SK-N-SH treated with all-trans-retinoic acid at 6 μM for 48 hours (cell line): ENCODE measurements at regions not wholly inside any gene's neighbourhood (a gene's known extent, or its start where the extent isn't known, plus 50 kb on each side); places are given as distances from the start of the nearest gene placed in this dataset.

Experiments
- ATAC-seq: fragments of 200-7000 bp; cut with Tn5 transposase; 3 replicates; pipeline ENCODE4 v1.9.1; 2020; ENCODE audit warnings: mild to moderate bottlenecking, moderate library complexity
- ARNTL ChIP-seq: fragments of 450-650 bp; formaldehyde crosslinking; IDR thresholded peaks from 2 replicates; pipeline ENCODE4 v1.5.0; 2020; ENCODE audit warnings: low read depth, mild to moderate bottlenecking, moderate library complexity, borderline replicate concordance
- BACH2 ChIP-seq: fragments of 250-450 bp; sonication (Bioruptor Pico); IDR thresholded peaks from 2 replicates; pipeline ENCODE4 v1.9.0; 2021; ENCODE audit warnings: mild to moderate bottlenecking, borderline replicate concordance
- CSDC2 ChIP-seq: fragments of 250-450 bp; sonication (Bioruptor Pico); IDR thresholded peaks from 2 replicates; pipeline ENCODE4 v1.5.0; 2020; ENCODE audit warnings: mild to moderate bottlenecking, moderate library complexity
- CSRNP3 ChIP-seq: fragments of 250-450 bp; sonication (Bioruptor Pico); IDR thresholded peaks from 2 replicates; pipeline ENCODE4 v1.5.1; 2021; ENCODE audit warnings: mild to moderate bottlenecking, moderate library complexity
- ESRRG ChIP-seq: fragments of 250-450 bp; sonication (Bioruptor Pico); IDR thresholded peaks from 2 replicates; pipeline ENCODE4 v1.6.1; 2021; ENCODE audit warnings: mild to moderate bottlenecking
- GLIS3 ChIP-seq: fragments of 250-450 bp; sonication (Bioruptor Pico); IDR thresholded peaks from 2 replicates; pipeline ENCODE4 v1.5.0; 2020; ENCODE audit warnings: mild to moderate bottlenecking, moderate library complexity
- ISL1 ChIP-seq: fragments of 250-450 bp; sonication (Bioruptor Pico); IDR thresholded peaks from 2 replicates; pipeline ENCODE4 v2.1.2; 2022; ENCODE audit warnings: mild to moderate bottlenecking, moderate library complexity
- OSR1 ChIP-seq: fragments of 250-450 bp; sonication (Bioruptor Pico); IDR thresholded peaks from 2 replicates; pipeline ENCODE4 v1.8.0; 2022; ENCODE audit warnings: moderate library complexity, mild to moderate bottlenecking, inconsistent platforms
- PATZ1 ChIP-seq: fragments of 250-450 bp; sonication (Bioruptor Pico); IDR thresholded peaks from 2 replicates; pipeline ENCODE4 v1.8.0; 2020; ENCODE audit warnings: mild to moderate bottlenecking, moderate library complexity, borderline replicate concordance
- POU6F1 ChIP-seq: fragments of 250-450 bp; sonication (Bioruptor Pico); IDR thresholded peaks from 2 replicates; pipeline ENCODE4 v1.8.0; 2021; ENCODE audit warnings: low read depth, mild to moderate bottlenecking, moderate library complexity, borderline replicate concordance
- PPARA ChIP-seq: fragments of 250-450 bp; sonication (Bioruptor Pico); IDR thresholded peaks from 2 replicates; pipeline ENCODE4 v1.5.0; 2020; ENCODE audit warnings: mild to moderate bottlenecking, borderline replicate concordance
- RARB ChIP-seq: fragments of 250-450 bp; sonication (Bioruptor Pico); IDR thresholded peaks from 2 replicates; pipeline ENCODE4 v1.8.0; 2021; ENCODE audit warnings: mild to moderate bottlenecking, moderate library complexity
- TCF4 ChIP-seq: fragments of 250-450 bp; sonication (Bioruptor Pico); IDR thresholded peaks from 2 replicates; pipeline ENCODE4 v1.8.0; 2021; ENCODE audit warnings: mild to moderate bottlenecking, moderate library complexity, borderline replicate concordance
- TOX ChIP-seq: fragments of 250-450 bp; sonication (Bioruptor Pico); IDR thresholded peaks from 2 replicates; pipeline ENCODE4 v1.8.0; 2021; ENCODE audit warnings: mild to moderate bottlenecking, moderate library complexity, borderline replicate concordance
- TSHZ2 ChIP-seq: fragments of 250-450 bp; sonication (Bioruptor Pico); IDR thresholded peaks from 2 replicates; pipeline ENCODE4 v1.5.0; 2020; ENCODE audit warnings: mild to moderate bottlenecking, moderate library complexity
- ZC3H10 ChIP-seq: fragments of 250-450 bp; sonication (Bioruptor Pico); IDR thresholded peaks from 2 replicates; pipeline ENCODE4 v1.5.1; 2021; ENCODE audit warnings: mild to moderate bottlenecking, moderate library complexity
- ZFP3 ChIP-seq: fragments of 250-450 bp; sonication (Bioruptor Pico); IDR thresholded peaks from 2 replicates; pipeline ENCODE4 v1.5.0; 2020; ENCODE audit warnings: mild to moderate bottlenecking, moderate library complexity
- ZFP30 ChIP-seq: fragments of 450-650 bp; formaldehyde crosslinking; IDR thresholded peaks from 2 replicates; pipeline ENCODE4 v1.5.0; 2022; ENCODE audit warnings: mild to moderate bottlenecking, moderate library complexity
- ZNF565 ChIP-seq: fragments of 450-650 bp; formaldehyde crosslinking; conservative IDR thresholded peaks from 2 replicates; pipeline ENCODE4 v1.5.0; 2020; ENCODE audit warnings: low read depth, mild to moderate bottlenecking, moderate library complexity
- ZNF70 ChIP-seq: fragments of 450-650 bp; formaldehyde crosslinking; IDR thresholded peaks from 2 replicates; pipeline ENCODE4 v1.5.0; 2020; ENCODE audit warnings: mild to moderate bottlenecking, moderate library complexity
- ZNF8 ChIP-seq: fragments of 450-650 bp; formaldehyde crosslinking; IDR thresholded peaks from 2 replicates; pipeline ENCODE4 v1.5.0; 2020; ENCODE audit warnings: mild to moderate bottlenecking, moderate library complexity

- peak; percentile 26; the same call in 1 of the 3 replicates for ATAC-seq
- TF ChIP-seq BACH2 (CRISPR knock-in tag) (no peak), TOX (CRISPR knock-in tag) (no peak), TCF4 (no peak), ZNF565 (CRISPR knock-in tag) (no peak), RARB (CRISPR knock-in tag) (no peak), GLIS3 (CRISPR knock-in tag) (no peak), ISL1 (CRISPR knock-in tag) (no peak), ZC3H10 (no peak), ZFP30 (CRISPR knock-in tag) (no peak), ZNF8 (CRISPR knock-in tag) (no peak), ZNF70 (CRISPR knock-in tag) (no peak), PPARA (no peak), CSRNP3 (CRISPR knock-in tag) (no peak), ZFP3 (CRISPR knock-in tag) (no peak), CSDC2 (CRISPR knock-in tag) (no peak)
These were observed 57.8 kb upstream of the CTBP2 start for GRCh38 chr10:125217990-125218675.

GRCh38 chr10:125216861-125217260 is 56.5 kb upstream of the CTBP2 start:
- ATAC-seq = no peak
- TF ChIP-seq ZNF565 (CRISPR knock-in tag) (no peak), ZNF8 (CRISPR knock-in tag) (no peak), PPARA (no peak), OSR1 (CRISPR knock-in tag) (no peak)

GRCh38 chr10:125216309-125216708 is 55.9 kb upstream of the CTBP2 start:
- TF ChIP-seq GLIS3 (CRISPR knock-in tag) (no peak), POU6F1 (CRISPR knock-in tag) (no peak)
- TF ChIP-seq, all 23 proteins: peak for 0
- ATAC-seq = no peak

GRCh38 chr10:125214283-125214570 is 53.9 kb upstream of the CTBP2 start:
- TF ChIP-seq ARNTL (no peak), TSHZ2 (no peak), ZFP3 (CRISPR knock-in tag) (no peak), TOX (CRISPR knock-in tag) (no peak), CSDC2 (CRISPR knock-in tag) (no peak), ZNF70 (CRISPR knock-in tag) (no peak), ESRRG (CRISPR knock-in tag) (no peak), GLIS3 (CRISPR knock-in tag) (no peak), TCF4 (no peak), ZNF565 (CRISPR knock-in tag) (no peak)
- TF ChIP-seq, all 23 proteins: peak for 0
- ATAC-seq = no peak

GRCh38 chr10:125213541-125214282 is 53.3 kb upstream of the CTBP2 start:
- no peak for TF ChIP-seq ZNF8 (CRISPR knock-in tag)
- no peak for TF ChIP-seq PATZ1 (CRISPR knock-in tag)
- no peak for TF ChIP-seq BACH2 (CRISPR knock-in tag)
- no peak for TF ChIP-seq TOX (CRISPR knock-in tag)
- no peak for TF ChIP-seq ISL1 (CRISPR knock-in tag)
- TF ChIP-seq ZNF70 (CRISPR knock-in tag) = no peak
- no peak for TF ChIP-seq GLIS3 (CRISPR knock-in tag)
- no peak for TF ChIP-seq RARB (CRISPR knock-in tag)
- TF ChIP-seq ESRRG (CRISPR knock-in tag) = no peak
- TF ChIP-seq TSHZ2 = no peak
- no peak for TF ChIP-seq PPARA
- no peak for TF ChIP-seq OSR1 (CRISPR knock-in tag)
- TF ChIP-seq CSDC2 (CRISPR knock-in tag) = no peak
- no peak for TF ChIP-seq TCF4
- no peak for TF ChIP-seq ZNF565 (CRISPR knock-in tag)
- no peak for TF ChIP-seq ZC3H10
- TF ChIP-seq, all 23 proteins: peak for 0
- ATAC-seq = no peak
